T-helper 2 cell (primary cell): ENCODE measurements at regions not wholly inside any gene's neighbourhood (a gene's known extent, or its start where the extent isn't known, plus 50 kb on each side); places are given as distances from the start of the nearest gene placed in this dataset.

Experiments
- DNase-seq, 5 experiments: peaks; one replicate each; pipeline versions ENCODE4 v3.0.0 to v3.0.0-alpha.2; 2012 to 2022

GRCh38 chr7:38086857-38087256 lies 91.2 kb upstream of the STARD3NL start:
- no peak for DNase-seq

- DNase-seq, result no peak
These were observed 75.5 kb upstream of the STARD3NL start for GRCh38 chr7:38102507-38102906.

GRCh38 chr7:38105874-38106483 lies 72.1 kb upstream of the STARD3NL start:
- DNase-seq, result peak in 2 of 5 experiments; percentile 16 to 57

GRCh38 chr7:38107486-38107893 lies 70.6 kb upstream of the STARD3NL start:
- DNase-seq, result peak; percentile 11 to 64 (median 41)

DNA sequence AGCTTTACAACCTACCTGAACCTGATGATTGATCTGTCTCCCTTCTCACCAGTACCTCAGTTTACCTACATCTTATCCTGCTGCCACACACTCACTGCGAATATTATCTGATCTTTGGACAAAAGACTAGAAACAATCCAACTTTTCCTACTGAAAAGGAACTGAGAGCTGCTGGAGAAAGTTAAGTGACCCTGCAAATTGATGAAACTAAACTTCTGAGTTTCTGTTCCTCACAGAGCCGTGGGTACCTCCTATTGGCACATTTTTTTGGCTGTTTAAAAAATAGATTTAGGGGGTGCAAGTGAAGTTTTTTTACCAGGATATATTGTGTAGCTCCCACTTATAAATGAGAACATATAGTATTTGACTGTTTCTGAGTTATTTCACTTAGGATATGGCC lies 66.0 kb upstream of the STARD3NL start:
- DNase-seq, result no peak

- DNase-seq, result no peak
These were observed 58.0 kb upstream of the STARD3NL start for GRCh38 chr7:38120076-38120475.

- no peak for DNase-seq
These were observed 55.5 kb upstream of the STARD3NL start for GRCh38 chr7:38122501-38122900.

DNA sequence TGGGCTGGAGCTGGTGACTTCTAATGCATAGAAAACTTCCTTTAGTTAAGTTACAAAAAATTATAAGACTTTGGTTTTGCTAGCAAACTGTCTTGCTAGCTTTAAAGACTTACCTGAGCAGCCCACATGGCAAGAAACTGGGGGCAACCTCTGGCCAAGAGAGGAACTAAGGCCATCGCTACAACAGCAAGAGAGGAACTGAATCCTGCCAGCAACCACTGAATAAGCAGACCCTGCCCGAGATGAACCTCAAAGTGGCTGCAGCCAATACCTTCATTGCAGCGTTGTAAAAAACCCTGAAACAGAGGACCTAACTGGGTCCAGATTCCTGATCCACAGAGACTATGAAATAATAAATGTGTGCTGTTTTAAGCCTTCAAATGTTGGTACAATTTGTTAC lies 54.6 kb upstream of the STARD3NL start:
- no peak for DNase-seq

DNA sequence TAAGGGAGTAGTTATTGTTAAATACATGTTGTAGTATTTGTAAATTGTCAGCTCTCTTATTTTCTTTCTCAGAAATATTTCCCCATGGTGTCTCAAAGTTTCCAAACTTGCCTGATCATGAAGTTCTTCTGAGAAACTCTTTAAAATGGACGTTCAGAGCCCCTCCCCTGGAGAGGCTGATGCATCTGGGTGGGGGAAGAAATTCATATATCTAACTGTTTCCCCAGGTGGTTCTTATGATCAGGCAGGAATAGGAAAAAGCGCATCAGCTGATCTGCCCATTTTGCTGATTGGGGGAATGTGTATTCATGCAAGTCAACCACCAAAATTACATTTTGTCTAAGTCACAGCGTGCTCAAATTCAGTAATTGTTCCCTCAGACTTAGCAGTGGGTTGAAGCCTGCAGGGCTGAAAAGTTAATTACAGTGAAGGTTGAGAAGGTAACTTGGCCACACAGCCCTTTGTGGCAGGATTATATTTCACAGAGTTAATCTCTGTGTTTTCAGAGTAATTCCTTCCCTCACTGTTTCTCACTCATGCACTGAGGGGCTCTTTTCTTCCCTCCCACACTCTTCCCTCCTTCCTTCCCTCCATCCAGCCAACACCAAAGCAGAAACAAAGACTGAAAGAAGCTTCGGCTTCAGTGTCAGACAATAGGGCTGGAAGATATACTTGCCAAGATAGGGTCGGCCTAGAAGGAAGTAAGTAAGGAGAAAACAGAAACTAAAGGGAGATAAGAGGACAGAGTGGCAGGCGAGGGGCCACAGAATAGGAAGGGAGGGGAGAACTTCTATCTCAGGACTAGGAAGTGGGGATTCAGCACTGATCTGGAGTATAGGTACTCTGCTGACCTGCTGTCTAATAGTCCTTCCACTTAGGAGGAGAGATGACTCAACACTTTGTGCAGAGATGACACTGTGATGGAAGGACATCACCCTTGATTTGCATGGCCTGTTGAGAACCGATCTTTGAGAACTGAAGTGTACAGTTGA lies 50.5 kb upstream of the STARD3NL start:
- no peak for DNase-seq
